ENCODE measurements at regions not wholly inside any gene's neighbourhood (a gene's known extent, or its start where the extent isn't known, plus 50 kb on each side); places are given as distances from the start of the nearest gene placed in this dataset.

GRCh38 chr2:144210076-144210475 lies 309.8 kb downstream of the ZEB2 start:
- POLR2A ChIA-PET: interaction anchor here (0.8 kb wide), 1 partner anchor 9 kb away, joined by 3 read pairs; no protein-coding TSS in a partner anchor
- DNase-seq: no peak
- H3K4me1 Mint-ChIP-seq (ENCODE audit: low read depth): peaks cover 27% of the 10 kb centered on the region

DNA sequence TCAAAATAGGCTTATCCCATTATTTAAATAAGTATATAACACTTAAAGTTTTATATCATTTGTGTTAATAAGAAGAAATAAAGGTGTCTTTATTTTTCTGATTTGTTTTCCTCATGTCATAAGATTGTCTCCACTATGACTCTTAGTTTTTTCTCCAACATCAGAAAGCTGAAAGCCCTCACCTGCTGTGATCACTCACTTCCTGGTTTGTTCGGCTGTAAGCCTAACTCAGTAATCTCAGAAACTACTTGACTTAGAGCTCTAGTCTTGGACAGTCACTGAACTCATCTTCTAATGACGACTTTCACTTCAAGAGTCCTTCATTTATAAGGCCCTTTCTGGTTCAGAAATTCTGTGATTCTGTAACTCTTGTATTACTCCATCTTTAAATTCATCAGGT lies 311.0 kb downstream of the ZEB2 start:
- ChIA-PET CTCF (interaction anchor here (1.1 kb wide), 2 partner anchors 19 to 21 kb away, joined by 3 to 4 read pairs; no protein-coding TSS in a partner anchor), POLR2A (no interaction called here)
- no peak overlapping the region for H3K27ac Mint-ChIP-seq
- H3K4me3 Mint-ChIP-seq: no peak overlapping the region
- peaks cover 21% of the 10 kb centered on the region for H3K4me1 Mint-ChIP-seq (ENCODE audit: low read depth)
- H3K9me3 Mint-ChIP-seq (ENCODE audit: insufficient read depth): no peaks in the 10 kb centered on the region
- H3K27me3 Mint-ChIP-seq (ENCODE audit: low read depth): no peaks in the 10 kb centered on the region
- H3K36me3 Mint-ChIP-seq (ENCODE audit: low read depth): peaks cover 19% of the 10 kb centered on the region
- DNase-seq: no peak
- ATAC-seq: no peak

More at GRCh38 chr2:144210076-144210475, 309.8 kb downstream of the ZEB2 start:
- no peak overlapping the region for H3K4me3 Mint-ChIP-seq
- CTCF ChIA-PET: no interaction called here
- H3K27me3 Mint-ChIP-seq (ENCODE audit: low read depth): no peaks in the 10 kb centered on the region
- H3K27ac Mint-ChIP-seq: no peak overlapping the region
- peaks cover 15% of the 10 kb centered on the region for H3K36me3 Mint-ChIP-seq (ENCODE audit: low read depth)
- no peaks in the 10 kb centered on the region for H3K9me3 Mint-ChIP-seq (ENCODE audit: insufficient read depth)
- no peak for ATAC-seq

DNA sequence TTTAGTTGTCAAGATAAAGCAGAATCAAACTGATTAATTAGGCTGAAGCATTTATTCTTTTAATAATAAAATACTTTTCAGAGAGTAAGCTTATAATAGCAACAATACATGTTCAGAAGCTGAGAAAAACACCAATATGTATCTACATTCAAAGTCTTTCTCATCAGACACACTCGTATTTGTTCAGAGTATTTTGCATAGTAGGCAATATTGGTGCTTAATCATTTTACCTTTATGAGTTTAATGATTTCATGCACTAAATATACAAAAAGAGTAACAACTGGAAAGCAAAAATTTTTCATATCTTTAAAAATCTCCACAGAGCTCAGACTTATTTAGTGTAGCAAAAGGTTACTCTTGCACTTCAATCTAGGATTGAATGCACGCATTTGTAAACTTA lies 313.9 kb downstream of the ZEB2 start:
- CTCF ChIA-PET: no interaction called here
- H3K36me3 Mint-ChIP-seq (ENCODE audit: low read depth): peaks cover 24% of the 10 kb centered on the region
- H3K27ac Mint-ChIP-seq: no peak overlapping the region
- H3K27me3 Mint-ChIP-seq (ENCODE audit: low read depth): no peaks in the 10 kb centered on the region
- POLR2A ChIA-PET: no interaction called here
- H3K4me3 Mint-ChIP-seq: no peak overlapping the region
- no peak for DNase-seq
- ATAC-seq: no peak
- H3K9me3 Mint-ChIP-seq (ENCODE audit: insufficient read depth): no peaks in the 10 kb centered on the region
- H3K4me1 Mint-ChIP-seq (ENCODE audit: low read depth): peaks cover 13% of the 10 kb centered on the region

- no peak for ATAC-seq
- no peaks in the 10 kb centered on the region for H3K27me3 Mint-ChIP-seq (ENCODE audit: low read depth)
- DNase-seq: no peak
- peaks cover 3% of the 10 kb centered on the region for H3K9me3 Mint-ChIP-seq (ENCODE audit: insufficient read depth)
- ChIA-PET POLR2A (no interaction called here), CTCF (interaction anchor here (0.5 to 1.1 kb wide), 2 partner anchors 16 to 18 kb away, joined by 3 to 4 read pairs; no protein-coding TSS in a partner anchor)
- H3K36me3 Mint-ChIP-seq (ENCODE audit: low read depth): peaks cover 30% of the 10 kb centered on the region
- H3K4me3 Mint-ChIP-seq: no peak overlapping the region
- H3K27ac Mint-ChIP-seq: peak overlapping the region; percentile 11
- peaks cover 24% of the 10 kb centered on the region for H3K4me1 Mint-ChIP-seq (ENCODE audit: low read depth)
Measured at GRCh38 chr2:144201868-144202468, 318.0 kb downstream of the ZEB2 start.

- H3K36me3 Mint-ChIP-seq (ENCODE audit: low read depth): peaks cover 30% of the 10 kb centered on the region
- ChIA-PET CTCF (interaction anchor here (0.6 to 1.1 kb wide), 2 partner anchors 17 to 122 kb away, joined by 3 to 4 read pairs; no protein-coding TSS in a partner anchor), POLR2A (interaction anchor here (0.6 kb wide), 1 partner anchor 9 kb away, joined by 3 read pairs; no protein-coding TSS in a partner anchor)
- peaks cover 24% of the 10 kb centered on the region for H3K4me1 Mint-ChIP-seq (ENCODE audit: low read depth)
- no peaks in the 10 kb centered on the region for H3K27me3 Mint-ChIP-seq (ENCODE audit: low read depth)
- H3K27ac Mint-ChIP-seq: no peak overlapping the region
- ATAC-seq: no peak
- DNase-seq: no peak
- H3K4me3 Mint-ChIP-seq: no peak overlapping the region
- H3K9me3 Mint-ChIP-seq (ENCODE audit: insufficient read depth): peaks cover 3% of the 10 kb centered on the region
Measured at GRCh38 chr2:144201126-144201525, 318.8 kb downstream of the ZEB2 start.

DNA sequence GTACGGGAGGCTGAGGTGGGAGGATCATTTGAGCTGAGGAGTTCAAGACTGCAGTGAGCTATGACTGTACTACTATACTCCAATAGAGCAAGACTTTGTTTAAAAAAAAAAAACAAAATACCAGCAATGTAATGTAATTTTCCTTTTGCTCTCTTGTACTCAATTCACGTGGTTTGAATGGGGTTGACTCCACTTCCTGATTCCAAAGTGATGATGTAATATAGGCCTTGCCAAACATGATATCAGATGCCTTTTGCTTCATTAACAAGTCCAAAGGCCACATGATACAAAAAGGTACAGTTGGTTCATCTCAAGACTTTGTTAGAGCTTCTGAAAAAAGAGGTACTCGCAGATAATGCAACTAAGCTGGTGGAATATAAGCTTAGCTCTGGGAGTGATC lies 321.8 kb downstream of the ZEB2 start:
- ChIA-PET POLR2A (interaction anchor here (0.6 to 1.0 kb wide), 2 partner anchors 49 to 133 kb away, joined by 4 read pairs; no protein-coding TSS in a partner anchor), CTCF (interaction anchor here (0.9 to 1.2 kb wide), 2 partner anchors 13 to 17 kb away, joined by 3 to 4 read pairs; no protein-coding TSS in a partner anchor)
- no peaks in the 10 kb centered on the region for H3K27me3 Mint-ChIP-seq (ENCODE audit: low read depth)
- peaks cover 25% of the 10 kb centered on the region for H3K36me3 Mint-ChIP-seq (ENCODE audit: low read depth)
- DNase-seq: no peak
- peaks cover 3% of the 10 kb centered on the region for H3K9me3 Mint-ChIP-seq (ENCODE audit: insufficient read depth)
- H3K4me1 Mint-ChIP-seq (ENCODE audit: low read depth): peaks cover 29% of the 10 kb centered on the region
- no peak overlapping the region for H3K4me3 Mint-ChIP-seq
- no peak for ATAC-seq
- H3K27ac Mint-ChIP-seq: no peak overlapping the region

- ChIA-PET CTCF (interaction anchor here (1.0 kb wide), 1 partner anchor 10 kb away, joined by 3 read pairs; no protein-coding TSS in a partner anchor), POLR2A (no interaction called here)
- Mint-ChIP-seq H3K36me3 (ENCODE audit: low read depth) (peaks cover 14% of the 10 kb centered on the region), H3K27me3 (ENCODE audit: low read depth) (no peaks in the 10 kb centered on the region), H3K9me3 (ENCODE audit: insufficient read depth) (peaks cover 3% of the 10 kb centered on the region), H3K4me1 (ENCODE audit: low read depth) (peaks cover 22% of the 10 kb centered on the region), H3K4me3 (no peak overlapping the region), H3K27ac (no peak overlapping the region)
- no peak for DNase-seq
- ATAC-seq: no peak
Measured at GRCh38 chr2:144194326-144195071, 325.4 kb downstream of the ZEB2 start.

GRCh38 chr2:144190908-144191605 lies 328.9 kb downstream of the ZEB2 start:
- Mint-ChIP-seq H3K36me3 (ENCODE audit: low read depth) (peaks cover 11% of the 10 kb centered on the region), H3K4me1 (ENCODE audit: low read depth) (peaks cover 21% of the 10 kb centered on the region), H3K9me3 (ENCODE audit: insufficient read depth) (no peaks in the 10 kb centered on the region), H3K27ac (no peak overlapping the region), H3K27me3 (ENCODE audit: low read depth) (no peaks in the 10 kb centered on the region), H3K4me3 (no peak overlapping the region)
- ChIA-PET POLR2A (no interaction called here), CTCF (no interaction called here)
- no peak for DNase-seq
- ATAC-seq: no peak

- Mint-ChIP-seq H3K4me3 (peak overlapping the region; percentile 32), H3K36me3 (ENCODE audit: low read depth) (peaks cover 28% of the 10 kb centered on the region), H3K27me3 (ENCODE audit: low read depth) (no peaks in the 10 kb centered on the region), H3K27ac (peak overlapping the region; percentile 90), H3K4me1 (ENCODE audit: low read depth) (peaks cover 39% of the 10 kb centered on the region), H3K9me3 (ENCODE audit: insufficient read depth) (peaks cover 12% of the 10 kb centered on the region)
- peak; percentile 99 for ATAC-seq
- peak; percentile 89 for DNase-seq
- CTCF ChIA-PET: interaction anchor here (0.7 to 2.0 kb wide), 6 partner anchors 18 to 380 kb away, joined by 3 to 6 read pairs (median 4); no protein-coding TSS in a partner anchor
- POLR2A ChIA-PET: interaction anchor here (0.6 to 1.9 kb wide), 5 partner anchors 33 to 149 kb away, joined by 3 to 9 read pairs (median 3); a partner anchor contains a TSS
Measured at GRCh38 chr2:144183727-144184126, 336.2 kb downstream of the ZEB2 start.

- ATAC-seq (no peak), DNase-seq (no peak)
- ChIA-PET CTCF (interaction anchor here (0.7 to 2.1 kb wide), 2 partner anchors 12 to 19 kb away, joined by 3 to 6 read pairs; no protein-coding TSS in a partner anchor), POLR2A (no interaction called here)
- no peak overlapping the region for H3K4me3 Mint-ChIP-seq
- no peak overlapping the region for H3K27ac Mint-ChIP-seq
- H3K27me3 Mint-ChIP-seq (ENCODE audit: low read depth): no peaks in the 10 kb centered on the region
- H3K36me3 Mint-ChIP-seq (ENCODE audit: low read depth): peaks cover 26% of the 10 kb centered on the region
- peaks cover 17% of the 10 kb centered on the region for H3K9me3 Mint-ChIP-seq (ENCODE audit: insufficient read depth)
- H3K4me1 Mint-ChIP-seq (ENCODE audit: low read depth): peaks cover 26% of the 10 kb centered on the region
Measured at GRCh38 chr2:144181001-144181400, 338.9 kb downstream of the ZEB2 start.

- ChIA-PET POLR2A (no interaction called here), CTCF (interaction anchor here (2.1 kb wide), 1 partner anchor 18 kb away, joined by 6 read pairs; no protein-coding TSS in a partner anchor)
Measured at GRCh38 chr2:144180131-144180530, 339.8 kb downstream of the ZEB2 start.

More at GRCh38 chr2:144180131-144180530, 339.8 kb downstream of the ZEB2 start:
- no peak for ATAC-seq
- Mint-ChIP-seq H3K27me3 (ENCODE audit: low read depth) (no peaks in the 10 kb centered on the region), H3K36me3 (ENCODE audit: low read depth) (peaks cover 21% of the 10 kb centered on the region), H3K4me1 (ENCODE audit: low read depth) (peaks cover 17% of the 10 kb centered on the region), H3K27ac (no peak overlapping the region), H3K9me3 (ENCODE audit: insufficient read depth) (peaks cover 12% of the 10 kb centered on the region), H3K4me3 (no peak overlapping the region)
- DNase-seq: no peak
